IMR-90 (cell line): ENCODE measurements at regions not wholly inside any gene's neighbourhood (a gene's known extent, or its start where the extent isn't known, plus 50 kb on each side); places are given as distances from the start of the nearest gene placed in this dataset.

Experiments
- ATAC-seq: fragments of 200-7000 bp; cut with Tn5 transposase; 2 replicates; pipeline ENCODE4 v1.9.1; 2020; ENCODE audit warnings: low read depth, mild to moderate bottlenecking, moderate library complexity
- BruUV-seq: library from RNA; stranded (reverse); fragments of 400-500 nt; replicated peaks from 2 replicates; lab custom pipeline; 2021; lab: Mats Ljungman, UMichigan
- CTCF ChIA-PET: fragments of 300-600 bp; formaldehyde crosslinking; extraction: SDS; loops from one replicate; lab custom pipeline; 2021; ENCODE audit warnings: antibody characterized with exemption; lab: Yijun Ruan, JAX
- POLR2A ChIA-PET: fragments of 300-600 bp; sonication (Branson Sonifier 250); formaldehyde crosslinking; loops from one replicate; lab custom pipeline; 2022; ENCODE audit warnings: antibody characterized with exemption; ENCODE audit not compliant: unreplicated experiment; lab: Charles Lee
- DNase-seq: peaks from one replicate; pipeline ENCODE4 v3.0.0; 2013
- H2AFZ ChIP-seq: replicated peaks from 2 replicates; pipeline ENCODE3; 2013; ENCODE audit warnings: low read length, mild to moderate bottlenecking; ENCODE audit not compliant: poor library complexity
- H2AK5ac ChIP-seq: 2 replicates; pipeline ENCODE4 v1.6.1; 2013; ENCODE audit warnings: low read depth, low read length, inconsistent platforms
- H2AK9ac ChIP-seq: replicated peaks from 2 replicates; pipeline ENCODE3; 2013; ENCODE audit warnings: mild to moderate bottlenecking, low read depth, low read length, moderate library complexity; ENCODE audit not compliant: poor library complexity
- H2BK120ac ChIP-seq: 2 replicates; pipeline ENCODE4 v1.6.1; 2013; ENCODE audit warnings: low read depth, low read length, inconsistent platforms
- H2BK15ac ChIP-seq: 3 replicates; pipeline ENCODE4 v1.6.1; 2013; ENCODE audit warnings: low read depth, low read length, inconsistent platforms
- H2BK20ac ChIP-seq: 2 replicates; pipeline ENCODE4 v1.6.1; 2013; ENCODE audit warnings: low read depth, mild to moderate bottlenecking, inconsistent platforms, low read length, moderate library complexity
- H2BK5ac ChIP-seq: 2 replicates; pipeline ENCODE4 v1.6.1; 2013; ENCODE audit warnings: mild to moderate bottlenecking, low read depth, low read length, inconsistent platforms; ENCODE audit not compliant: poor library complexity, severe bottlenecking
- H3K14ac ChIP-seq: replicated peaks from 2 replicates; pipeline ENCODE4 v1.6.1; 2013; ENCODE audit warnings: low read depth, low read length, inconsistent platforms
- H3K18ac ChIP-seq: 2 replicates; pipeline ENCODE4 v1.6.1; 2013; ENCODE audit warnings: low read depth, low read length, control low read depth
- H3K23ac ChIP-seq: 2 replicates; pipeline ENCODE4 v1.6.1; 2013; ENCODE audit warnings: low read depth, low read length, inconsistent platforms
- H3K27ac ChIP-seq: 2 replicates; pipeline ENCODE4 v1.5.1; 2013; ENCODE audit warnings: mild to moderate bottlenecking, control low read depth, low read length; ENCODE audit not compliant: insufficient read depth
- H3K27me3 ChIP-seq: 2 replicates; pipeline ENCODE4 v1.6.1; 2013; ENCODE audit warnings: low read length; ENCODE audit not compliant: control insufficient read depth, insufficient read depth
- H3K36me3 ChIP-seq: 2 replicates; pipeline ENCODE4 v1.6.1; 2013; ENCODE audit warnings: low read length, mixed read lengths; ENCODE audit not compliant: control insufficient read depth, insufficient read depth
- H3K4ac ChIP-seq: 2 replicates; pipeline ENCODE4 v1.6.1; 2013; ENCODE audit warnings: low read depth, low read length, inconsistent platforms
- H3K4me1 ChIP-seq: 2 replicates; pipeline ENCODE4 v1.6.1; 2013; ENCODE audit warnings: low read length, mixed read lengths; ENCODE audit not compliant: control insufficient read depth, insufficient read depth
- H3K4me2 ChIP-seq: 2 replicates; pipeline ENCODE4 v1.6.1; 2013; ENCODE audit warnings: low read depth, mild to moderate bottlenecking, control low read depth, low read length, moderate library complexity
- H3K4me3 ChIP-seq: 2 replicates; pipeline ENCODE4 v1.5.1; 2013; ENCODE audit warnings: low read depth, mild to moderate bottlenecking, control low read depth, low read length, moderate library complexity; ENCODE audit not compliant: insufficient read depth
- H3K56ac ChIP-seq: 2 replicates; pipeline ENCODE4 v1.6.1; 2013; ENCODE audit warnings: low read length, inconsistent platforms; ENCODE audit not compliant: insufficient read depth; ENCODE audit errors: extremely low read depth
- H3K79me1 ChIP-seq, 2 experiments: 2 replicates each; pipeline ENCODE4 v1.6.1; 2013; ENCODE audit warnings: low read length in 2 of 2, inconsistent platforms in 1 of 2, low read depth in 1 of 2
- H3K9ac ChIP-seq: 2 replicates; pipeline ENCODE4 v1.6.1; 2013; ENCODE audit warnings: low read depth, low read length, control low read depth
- H3K9me1 ChIP-seq: 2 replicates; pipeline ENCODE4 v1.6.1; 2013; ENCODE audit warnings: low read length, inconsistent platforms; ENCODE audit not compliant: insufficient read depth
- H3K9me3 ChIP-seq: 2 replicates; pipeline ENCODE4 v1.6.1; 2013; ENCODE audit warnings: low read length; ENCODE audit not compliant: control insufficient read depth, insufficient read depth
- H4K20me1 ChIP-seq: 2 replicates; pipeline ENCODE4 v1.6.1; 2013; ENCODE audit warnings: low read length, inconsistent platforms; ENCODE audit not compliant: insufficient read depth
- H4K5ac ChIP-seq: 2 replicates; pipeline ENCODE4 v1.6.1; 2013; ENCODE audit warnings: mild to moderate bottlenecking, low read depth, low read length, control low read depth
- H4K8ac ChIP-seq, 2 experiments: 2 replicates each; pipeline ENCODE4 v1.6.1; 2013; ENCODE audit warnings: low read depth in 2 of 2, low read length in 2 of 2, control low read depth in 1 of 2, inconsistent platforms in 1 of 2
- H4K91ac ChIP-seq: 2 replicates; pipeline ENCODE4 v1.6.1; 2013; ENCODE audit warnings: low read depth, low read length, inconsistent platforms; ENCODE audit not compliant: insufficient read depth
- BHLHE40 ChIP-seq: fragments of 150-350 bp; IDR thresholded peaks from 2 replicates; pipeline ENCODE4 v1.6.1; 2016; ENCODE audit warnings: mild to moderate bottlenecking, low read depth, low read length
- CEBPB ChIP-seq: IDR thresholded peaks from 2 replicates; pipeline ENCODE4 v1.6.1; 2012; ENCODE audit warnings: low read depth, low read length, improper control_type of control experiment
- CHD1 ChIP-seq: IDR thresholded peaks from 2 replicates; pipeline ENCODE4 v1.6.1; 2012; ENCODE audit warnings: low read depth, low read length, improper control_type of control experiment
- FOS ChIP-seq: fragments of 150-350 bp; IDR thresholded peaks from 2 replicates; pipeline ENCODE4 v1.6.1; 2016; ENCODE audit warnings: low read depth, low read length
- MAZ ChIP-seq: IDR thresholded peaks from 2 replicates; pipeline ENCODE4 v1.6.1; 2012; ENCODE audit warnings: low read depth, mild to moderate bottlenecking, low read length, improper control_type of control experiment, moderate library complexity, borderline replicate concordance
- NFE2L2 ChIP-seq: fragments of 150-350 bp; IDR thresholded peaks from 2 replicates; pipeline ENCODE4 v1.6.1; 2016; ENCODE audit warnings: low read depth, mild to moderate bottlenecking, low read length
- POLR2A ChIP-seq: IDR thresholded peaks from 2 replicates; pipeline ENCODE4 v1.6.1; 2012; ENCODE audit warnings: mild to moderate bottlenecking, low read depth, low read length
- RAD21 ChIP-seq: IDR thresholded peaks from 2 replicates; pipeline ENCODE4 v1.6.1; 2012; ENCODE audit warnings: low read length, improper control_type of control experiment
- RFX5 ChIP-seq: IDR thresholded peaks from 2 replicates; pipeline ENCODE4 v1.8.0; 2012; ENCODE audit warnings: low read depth, mild to moderate bottlenecking, low read length, moderate library complexity
- SMC3 ChIP-seq: fragments of 150-350 bp; IDR thresholded peaks from 2 replicates; pipeline ENCODE4 v1.6.1; 2016; ENCODE audit warnings: low read depth, mild to moderate bottlenecking, antibody characterized with exemption, low read length, moderate library complexity
- WGBS, 2 experiments: methylation state at CpG; one replicate each; pipeline versions ENCODE4 v1.1.5 to v1.1.7; 2013; ENCODE audit warnings: missing lambda C conversion rate in 2 of 2; ENCODE audit not compliant: insufficient read length in 1 of 2; ENCODE audit errors: extremely low coverage in 2 of 2; 5-methylcytosine and 5-hydroxymethylcytosine counted together
- dilution Hi-C: fragments of 300-500 bp; cut with HindIII; formaldehyde crosslinking; loops from one replicate; pipeline ENCODE4 v1.14.3; 2018; ENCODE audit warnings: low sequenced_read_pairs; ENCODE audit not compliant: unreplicated experiment
- in situ Hi-C: fragments of 300-500 bp; cut with MboI; formaldehyde crosslinking; loops from 3 replicates; pipeline ENCODE4 v1.14.3; 2019; ENCODE audit warnings: low sequenced_read_pairs, inconsistent platforms, mixed read lengths
- intact Hi-C: fragments of 100-400 bp; cut with micrococcal nuclease; formaldehyde crosslinking; loops from 2 replicates; pipeline ENCODE4 v1.10.0; 2022
- TF ChIP-seq, protein P1 (sequence below): fragments of 150-350 bp; IDR thresholded peaks from 2 replicates; pipeline ENCODE4 v1.6.1; 2016; ENCODE audit warnings: low read depth, mild to moderate bottlenecking, low read length, moderate library complexity, borderline replicate concordance
- TF ChIP-seq, protein P2 (sequence below): conservative IDR thresholded peaks from 2 replicates; pipeline ENCODE4 v1.5.1; 2012; ENCODE audit warnings: mild to moderate bottlenecking, low read depth, low read length, improper control_type of control experiment
- TF ChIP-seq, protein P3 (sequence below): fragments of 150-350 bp; IDR thresholded peaks from 2 replicates; pipeline ENCODE4 v1.6.1; 2017; ENCODE audit warnings: mild to moderate bottlenecking, antibody characterized with exemption, low read length, low read depth

DNA sequence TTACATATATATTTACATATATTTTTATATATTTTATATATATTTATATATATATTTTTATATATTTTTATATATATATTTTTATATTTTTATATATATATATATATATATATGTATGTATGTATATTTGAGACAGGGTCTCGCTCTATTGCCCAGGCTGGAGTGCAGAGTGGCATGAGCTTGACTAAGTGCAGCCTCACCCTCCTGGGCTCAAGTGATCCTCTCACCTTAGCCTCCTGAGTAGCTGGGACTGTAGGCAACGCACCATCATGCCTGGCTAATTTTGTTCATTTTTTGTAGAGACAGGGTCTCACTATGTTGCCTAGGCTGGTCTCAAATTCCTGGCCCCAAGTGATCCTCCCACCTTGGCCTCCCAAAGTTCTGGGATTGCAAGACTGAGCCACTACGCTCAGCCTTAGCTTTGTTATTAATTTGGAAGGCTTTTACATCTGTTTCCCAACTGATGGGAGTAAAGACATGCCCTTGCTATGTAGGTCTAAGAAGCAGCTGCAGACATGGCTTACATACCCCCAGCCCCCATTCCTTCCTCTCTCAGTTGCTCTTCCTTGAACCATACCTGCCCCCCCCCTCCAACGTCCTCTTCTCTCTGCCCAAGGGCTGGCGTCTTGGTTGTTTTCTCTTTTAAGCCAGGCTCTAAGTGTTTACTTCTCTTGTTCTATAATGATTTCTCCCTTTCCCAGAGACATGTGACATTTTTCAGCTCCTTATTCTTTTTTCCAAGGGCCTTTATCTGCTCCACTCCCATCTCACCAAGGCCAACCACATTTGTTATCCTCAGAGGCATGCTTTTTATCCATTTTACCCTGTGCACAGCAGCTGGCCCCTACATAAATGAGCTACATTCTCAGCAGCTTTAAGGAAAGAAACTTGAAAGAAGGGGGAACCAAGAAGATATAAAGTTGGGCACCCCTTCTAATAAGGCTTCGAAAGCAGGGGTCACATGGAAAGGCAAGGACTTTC lies 64.2 kb upstream of the ATF7IP2 start:
- TF ChIP-seq, protein P1, sequence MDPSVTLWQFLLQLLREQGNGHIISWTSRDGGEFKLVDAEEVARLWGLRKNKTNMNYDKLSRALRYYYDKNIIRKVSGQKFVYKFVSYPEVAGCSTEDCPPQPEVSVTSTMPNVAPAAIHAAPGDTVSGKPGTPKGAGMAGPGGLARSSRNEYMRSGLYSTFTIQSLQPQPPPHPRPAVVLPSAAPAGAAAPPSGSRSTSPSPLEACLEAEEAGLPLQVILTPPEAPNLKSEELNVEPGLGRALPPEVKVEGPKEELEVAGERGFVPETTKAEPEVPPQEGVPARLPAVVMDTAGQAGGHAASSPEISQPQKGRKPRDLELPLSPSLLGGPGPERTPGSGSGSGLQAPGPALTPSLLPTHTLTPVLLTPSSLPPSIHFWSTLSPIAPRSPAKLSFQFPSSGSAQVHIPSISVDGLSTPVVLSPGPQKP: no peak
- TF ChIP-seq SMC3 (no peak), BHLHE40 (no peak), CEBPB (no peak), RFX5 (no peak), NFE2L2 (no peak), RAD21 (no peak), CHD1 (no peak), POLR2A (no peak), MAZ (no peak), FOS (no peak)
- TF ChIP-seq, protein P2, sequence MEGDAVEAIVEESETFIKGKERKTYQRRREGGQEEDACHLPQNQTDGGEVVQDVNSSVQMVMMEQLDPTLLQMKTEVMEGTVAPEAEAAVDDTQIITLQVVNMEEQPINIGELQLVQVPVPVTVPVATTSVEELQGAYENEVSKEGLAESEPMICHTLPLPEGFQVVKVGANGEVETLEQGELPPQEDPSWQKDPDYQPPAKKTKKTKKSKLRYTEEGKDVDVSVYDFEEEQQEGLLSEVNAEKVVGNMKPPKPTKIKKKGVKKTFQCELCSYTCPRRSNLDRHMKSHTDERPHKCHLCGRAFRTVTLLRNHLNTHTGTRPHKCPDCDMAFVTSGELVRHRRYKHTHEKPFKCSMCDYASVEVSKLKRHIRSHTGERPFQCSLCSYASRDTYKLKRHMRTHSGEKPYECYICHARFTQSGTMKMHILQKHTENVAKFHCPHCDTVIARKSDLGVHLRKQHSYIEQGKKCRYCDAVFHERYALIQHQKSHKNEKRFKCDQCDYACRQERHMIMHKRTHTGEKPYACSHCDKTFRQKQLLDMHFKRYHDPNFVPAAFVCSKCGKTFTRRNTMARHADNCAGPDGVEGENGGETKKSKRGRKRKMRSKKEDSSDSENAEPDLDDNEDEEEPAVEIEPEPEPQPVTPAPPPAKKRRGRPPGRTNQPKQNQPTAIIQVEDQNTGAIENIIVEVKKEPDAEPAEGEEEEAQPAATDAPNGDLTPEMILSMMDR: no peak
- TF ChIP-seq, protein P3, sequence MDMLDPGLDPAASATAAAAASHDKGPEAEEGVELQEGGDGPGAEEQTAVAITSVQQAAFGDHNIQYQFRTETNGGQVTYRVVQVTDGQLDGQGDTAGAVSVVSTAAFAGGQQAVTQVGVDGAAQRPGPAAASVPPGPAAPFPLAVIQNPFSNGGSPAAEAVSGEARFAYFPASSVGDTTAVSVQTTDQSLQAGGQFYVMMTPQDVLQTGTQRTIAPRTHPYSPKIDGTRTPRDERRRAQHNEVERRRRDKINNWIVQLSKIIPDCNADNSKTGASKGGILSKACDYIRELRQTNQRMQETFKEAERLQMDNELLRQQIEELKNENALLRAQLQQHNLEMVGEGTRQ: no peak
- Histone ChIP-seq H4K8ac (no peak overlapping the region), H2BK20ac (no peak overlapping the region), H2AFZ (no peak overlapping the region), H3K9me3 (no peaks in the 10 kb centered on the region), H3K4me3 (no peak overlapping the region), H3K18ac (no peak overlapping the region), H3K9ac (no peak overlapping the region), H4K5ac (no peak overlapping the region), H3K23ac (no peak overlapping the region), H2BK120ac (no peak overlapping the region), H3K36me3 (no peaks in the 10 kb centered on the region), H4K20me1 (no peaks in the 10 kb centered on the region), H3K14ac (no peak overlapping the region), H2BK5ac (no peak overlapping the region), H3K56ac (no peak overlapping the region), H3K27ac (no peak overlapping the region), H3K4me2 (no peak overlapping the region), H3K9me1 (no peaks in the 10 kb centered on the region), H2AK5ac (no peak overlapping the region), H4K91ac (no peak overlapping the region), H2AK9ac (no peak overlapping the region), H3K27me3 (no peaks in the 10 kb centered on the region), H3K4ac (no peak overlapping the region), H2BK15ac (no peak overlapping the region), H3K79me1 (no peaks in the 10 kb centered on the region), H3K4me1 (no peaks in the 10 kb centered on the region)
- BruUV-seq: no TSS peak
- dilution Hi-C loops: no loop called here
- no peak for DNase-seq
- POLR2A ChIA-PET: no interaction called here
- ATAC-seq: no peak
- intact Hi-C loops: no loop called here
- CTCF ChIA-PET: no interaction called here
- 20% methylated on average over 2 of the region's 6 CpGs; no CpG with 5 or more reads in 1 of the 2 experiments for WGBS, 2 experiments
- in situ Hi-C loops: no loop called here
